ENCODE measurements at regions not wholly inside any gene's neighbourhood (a gene's known extent, or its start where the extent isn't known, plus 50 kb on each side); places are given as distances from the start of the nearest gene placed in this dataset.
"Not testable (repeated sequence)": the region's sequence is repeated elsewhere in the genome, so short reads cannot be mapped to it uniquely, and the experiment has no call there.

DNA sequence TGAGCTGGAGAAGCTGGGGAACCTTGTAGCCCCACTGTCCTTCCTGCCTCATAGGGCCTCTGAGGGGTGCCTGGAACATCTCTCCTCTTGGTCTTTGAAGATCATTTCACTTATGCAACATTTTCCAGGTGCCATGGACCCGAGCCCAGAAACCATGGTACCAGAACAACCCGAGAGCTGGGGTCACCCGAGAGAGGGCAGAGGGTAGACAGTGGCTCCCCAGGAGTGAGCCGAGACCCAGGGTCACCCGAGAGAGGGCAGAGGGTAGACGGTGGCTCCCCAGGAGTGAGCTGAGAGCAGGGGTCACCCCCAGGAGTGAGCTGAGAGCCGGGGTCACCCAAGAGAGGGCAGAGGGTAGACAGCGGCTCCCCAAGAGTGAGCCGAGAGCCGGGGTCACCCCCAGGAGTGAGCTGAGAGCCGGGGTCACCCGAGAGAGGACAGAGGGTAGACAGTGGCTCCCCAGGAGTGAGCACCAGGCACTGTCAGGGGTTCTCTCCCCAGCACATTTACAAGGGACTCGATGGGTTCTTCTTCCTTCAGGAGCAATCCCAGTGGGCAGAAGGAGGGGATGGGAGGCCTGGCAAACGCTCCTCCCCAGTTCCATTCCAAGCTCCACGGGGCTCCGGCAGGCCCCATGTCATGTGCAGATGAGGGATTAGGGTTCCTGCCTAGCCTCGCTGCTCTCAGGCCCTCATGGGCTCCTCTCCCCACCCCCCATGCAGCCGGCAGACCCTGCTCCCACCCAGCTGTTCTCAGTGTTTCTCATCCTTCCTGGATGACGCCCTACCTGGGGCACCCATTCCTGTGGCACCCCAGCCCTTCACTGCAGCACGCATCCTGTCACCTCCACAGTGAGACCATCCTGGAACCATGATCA, 163.5 kb downstream of the RTP5 start:
- DNase-seq: peak; percentile 38

DNA sequence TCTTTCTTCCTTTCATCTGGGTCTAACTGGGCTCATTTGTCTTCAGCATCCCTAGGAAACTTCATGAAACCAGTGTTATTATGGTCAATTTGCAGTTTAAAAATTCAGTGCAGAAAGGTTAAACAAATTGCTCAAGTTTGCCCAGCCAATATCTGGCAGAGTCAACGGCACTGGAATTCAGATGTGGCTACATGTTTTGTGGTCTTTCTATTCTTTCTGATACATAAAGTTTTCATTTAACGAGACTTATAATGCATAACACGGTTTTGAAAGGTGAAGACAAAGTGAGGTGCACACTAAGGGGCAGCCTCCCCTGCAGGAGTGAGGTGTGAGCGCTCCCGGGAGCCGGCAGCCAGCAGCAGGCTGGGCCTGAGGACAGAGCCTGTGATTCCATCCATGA, 164.6 kb downstream of the RTP5 start:
- DNase-seq: no peak

DNA sequence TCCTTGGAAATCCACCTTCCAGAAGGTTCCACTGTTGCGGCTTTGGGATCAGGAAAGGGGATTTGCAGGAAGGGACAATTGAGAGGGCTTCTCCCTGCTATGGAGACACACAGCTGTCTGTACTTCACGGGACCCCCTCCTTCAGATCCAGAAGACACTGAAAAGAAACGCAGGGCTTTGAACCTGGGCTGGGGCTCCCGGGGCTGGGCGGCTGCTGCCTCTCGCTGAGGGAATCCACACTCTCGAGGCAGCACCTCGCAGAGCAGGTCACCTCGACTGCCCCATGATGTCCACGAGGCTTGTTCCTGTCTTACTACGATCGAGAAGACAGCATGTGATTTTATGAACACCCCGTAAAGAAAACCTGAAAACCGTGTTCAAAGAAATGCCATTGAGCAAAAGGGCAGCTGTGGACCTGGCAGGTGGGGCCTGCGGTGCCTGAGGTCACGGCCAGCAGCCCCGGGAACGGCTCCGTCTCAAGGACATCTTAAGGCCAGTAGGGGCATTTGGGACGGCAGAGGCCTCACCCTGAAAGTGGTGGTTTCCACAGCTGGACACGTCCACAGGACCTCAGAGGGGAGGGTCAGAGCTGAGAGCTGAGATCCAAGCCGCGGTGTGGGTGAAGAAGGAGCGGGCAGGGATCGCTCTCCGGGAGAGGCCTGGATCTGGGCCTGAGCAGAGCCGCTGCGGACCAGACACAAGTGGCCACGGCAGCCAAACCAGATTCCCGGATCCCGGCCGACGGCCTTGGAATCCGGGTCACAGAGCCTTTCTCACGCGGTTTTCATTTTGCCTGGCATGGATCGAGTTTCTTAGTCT, 165.7 kb downstream of the RTP5 start:
- DNase-seq: peak; percentile 30

- no peak for DNase-seq
Observed at GRCh38 chr2:242035858-242036652, 166.5 kb downstream of the RTP5 start.

- no peak for DNase-seq
Observed at GRCh38 chr2:242036653-242036950, 167.1 kb downstream of the RTP5 start.

GRCh38 chr2:242038166-242038927, 168.8 kb downstream of the RTP5 start:
- DNase-seq: no peak

DNA sequence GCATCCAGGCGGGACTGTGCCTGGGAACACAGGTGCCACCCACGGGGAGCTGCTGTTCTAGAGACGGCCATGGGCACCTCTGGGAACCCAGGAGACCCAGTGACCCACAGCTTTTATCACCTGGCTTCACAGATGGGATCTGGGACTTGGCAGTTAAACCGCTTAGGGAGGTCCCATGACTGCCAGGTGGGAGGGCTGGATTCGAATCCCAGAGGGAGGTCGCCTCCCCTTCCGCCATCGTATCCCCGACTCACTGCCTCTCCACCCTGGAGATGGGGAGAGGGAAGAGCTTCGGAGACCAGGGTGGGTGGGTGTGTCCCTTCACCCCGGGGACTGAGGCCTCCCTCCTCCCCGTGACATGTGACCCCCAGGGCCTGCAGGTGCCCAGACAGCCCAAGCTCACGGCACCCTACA, 169.4 kb downstream of the RTP5 start:
- DNase-seq: no peak

GRCh38 chr2:242040303-242040655, 170.8 kb downstream of the RTP5 start:
- DNase-seq: no peak

DNA sequence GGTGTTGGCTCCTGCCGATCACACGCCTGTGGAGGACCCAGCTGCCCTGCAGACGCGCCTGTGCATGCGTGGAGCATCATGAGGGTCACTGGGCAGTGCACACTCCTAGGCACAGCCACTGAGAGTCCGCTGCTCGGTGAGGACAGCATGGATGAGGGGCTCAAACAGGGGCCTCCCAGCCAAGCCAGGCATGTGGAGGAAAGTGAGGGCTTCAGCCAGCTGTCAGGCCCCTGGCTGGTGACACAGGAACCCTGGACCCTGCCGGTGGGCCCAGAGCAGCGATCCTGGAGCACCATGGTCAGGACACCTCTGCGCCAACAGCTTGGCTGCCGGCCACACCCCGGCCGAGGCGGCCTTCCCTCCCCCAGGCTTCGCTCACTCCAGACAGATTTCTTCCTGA, 171.2 kb downstream of the RTP5 start:
- DNase-seq: no peak

GRCh38 chr2:242041816-242042215, 172.3 kb downstream of the RTP5 start:
- no peak for DNase-seq

DNA sequence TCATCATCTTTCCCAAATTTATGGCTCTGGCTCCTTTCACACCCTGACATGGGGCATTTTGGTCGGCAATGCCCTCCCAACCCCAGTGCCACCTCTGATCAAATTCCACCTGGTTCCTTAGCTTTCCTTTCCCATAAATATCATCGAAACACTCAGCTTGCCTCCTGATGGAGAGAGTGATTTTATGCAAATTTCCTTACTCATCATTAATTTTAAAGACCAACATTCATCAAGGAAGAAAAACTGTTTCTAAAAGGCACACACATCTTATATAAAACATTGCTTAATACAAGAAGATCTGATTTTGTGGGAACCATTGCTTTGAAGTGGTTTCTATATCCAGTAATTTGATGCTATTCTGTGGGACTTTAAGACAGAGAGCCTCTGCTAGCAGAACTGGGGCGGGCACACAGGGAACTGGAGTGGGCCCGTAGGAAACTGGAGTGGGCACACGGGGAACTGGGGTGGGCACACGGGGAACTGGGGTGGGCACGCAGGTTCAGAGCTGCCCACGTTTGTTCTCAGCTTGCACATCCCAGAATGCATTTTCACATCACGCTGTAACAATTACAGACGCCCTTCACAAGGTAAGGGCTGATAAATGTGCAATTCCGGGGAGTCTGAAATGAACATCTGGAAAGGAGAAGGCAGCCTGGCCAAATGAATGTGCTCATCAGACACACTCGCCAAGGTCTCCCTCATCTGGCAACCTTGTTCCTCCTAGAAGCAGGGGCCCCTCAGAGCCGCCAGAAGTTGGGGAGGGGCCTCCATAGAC, 174.2 kb downstream of the RTP5 start:
- peak; percentile 12 for DNase-seq

DNA sequence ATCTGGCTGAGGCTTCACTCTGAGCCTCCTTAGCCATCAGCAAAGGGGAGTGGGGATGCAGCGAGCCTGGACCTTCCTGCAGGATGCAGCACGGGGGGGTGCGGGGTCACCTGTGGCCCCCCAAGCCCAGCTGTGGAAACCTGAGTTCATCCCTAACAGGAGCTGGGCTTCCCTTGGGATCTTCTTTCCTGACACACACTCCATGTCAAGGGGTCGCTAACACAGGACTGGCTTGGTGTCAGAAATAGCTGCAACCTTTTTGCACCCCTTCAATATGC, 174.7 kb downstream of the RTP5 start:
- DNase-seq: peak; percentile 29

DNA sequence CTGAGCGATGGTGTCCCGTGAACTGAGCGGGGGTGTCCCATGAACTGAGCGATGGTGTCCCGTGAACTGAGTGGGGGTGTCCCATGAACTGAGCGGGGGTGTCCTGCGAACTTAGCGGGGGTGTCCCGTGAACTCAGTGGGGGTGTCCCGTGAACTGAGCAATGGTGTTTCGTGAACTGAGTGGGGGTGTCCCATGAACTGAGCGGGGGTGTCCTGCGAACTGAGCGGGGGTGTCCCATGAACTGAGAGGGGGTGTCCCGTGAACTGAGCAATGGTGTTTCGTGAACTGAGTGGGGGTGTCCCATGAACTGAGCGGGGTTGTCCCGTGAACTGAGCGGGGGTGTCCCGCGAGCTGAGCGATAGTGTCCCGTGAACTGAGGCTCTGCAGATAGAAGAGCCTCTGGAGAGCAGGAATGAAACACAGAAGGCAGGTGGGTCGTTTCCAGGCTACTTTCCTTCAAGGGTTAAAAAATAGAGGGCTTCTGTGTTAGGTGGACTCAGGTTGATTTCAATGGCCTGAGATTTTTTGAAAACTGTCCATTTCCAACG, 176.1 kb downstream of the RTP5 start:
- not testable (repeated sequence) for DNase-seq

DNA sequence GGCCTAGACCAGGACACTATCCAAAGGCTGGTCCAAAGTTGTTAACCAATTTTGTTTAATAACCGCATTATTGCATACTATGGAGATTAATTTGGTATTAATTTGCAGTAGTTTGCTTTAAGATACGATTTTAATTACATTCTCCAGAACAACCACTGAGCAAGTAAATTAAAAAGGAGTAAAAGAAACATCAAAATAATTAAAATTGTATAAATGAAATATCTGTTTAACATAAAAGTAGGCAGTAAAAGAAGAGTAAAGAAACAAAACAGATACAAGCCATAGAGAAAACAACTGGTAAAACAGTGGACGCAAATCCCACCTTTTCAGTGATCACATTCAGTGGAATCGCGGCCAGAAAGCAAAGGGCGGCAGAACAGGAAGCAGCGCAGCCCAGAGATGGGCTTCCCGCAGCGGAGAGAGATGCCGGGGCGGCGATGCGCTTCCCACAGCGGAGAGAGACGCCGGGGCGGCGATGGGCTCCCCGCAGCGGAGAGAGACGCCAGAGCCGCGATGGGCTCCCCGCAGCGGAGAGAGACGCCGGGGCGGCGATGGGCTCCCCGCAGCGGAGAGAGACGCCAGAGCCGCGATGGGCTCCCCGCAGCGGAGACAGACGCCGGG, 176.8 kb downstream of the RTP5 start:
- DNase-seq: no peak

DNA sequence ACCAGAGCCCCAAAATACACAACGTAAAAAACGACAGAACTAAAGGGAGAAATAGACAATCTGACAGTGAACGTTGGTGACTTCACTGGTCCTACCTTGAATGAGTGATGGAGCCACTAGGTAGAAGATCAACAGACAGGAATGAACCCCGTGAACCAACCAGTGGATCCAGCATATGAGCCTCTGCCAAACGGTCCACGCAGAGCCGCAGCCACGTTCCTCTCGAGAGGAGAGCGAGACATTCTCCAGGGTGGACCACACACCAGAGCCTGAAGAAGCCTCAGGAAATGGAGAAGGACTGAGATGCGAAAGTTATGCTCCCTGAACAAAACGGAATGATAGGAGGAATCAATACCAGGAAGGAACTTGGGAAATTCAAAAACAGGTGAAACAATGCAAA, 178.4 kb downstream of the RTP5 start:
- no peak for DNase-seq

GRCh38 chr2:242048479-242048878, 178.9 kb downstream of the RTP5 start:
- no peak for DNase-seq

- DNase-seq: not testable (repeated sequence)
Observed at GRCh38 chr2:242049492-242049891, 180.0 kb downstream of the RTP5 start.

DNA sequence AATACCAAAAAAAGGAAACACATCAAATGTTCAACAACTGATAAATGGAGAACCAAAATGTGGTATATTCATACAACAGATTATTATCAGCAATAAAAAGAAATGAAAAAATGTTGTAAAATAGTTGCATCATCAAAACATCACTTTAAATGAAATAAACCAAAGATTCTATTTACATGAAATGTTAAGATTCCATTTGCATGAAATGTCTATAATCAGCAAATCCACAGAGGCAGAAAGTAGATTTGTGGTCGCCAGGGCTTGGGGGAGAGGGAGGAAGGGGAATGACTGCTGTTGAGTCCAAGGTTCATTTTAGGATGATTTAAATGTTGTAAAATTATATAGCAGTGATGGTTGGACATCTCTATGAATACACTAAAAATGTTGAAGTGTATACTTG, 181.9 kb downstream of the RTP5 start:
- no peak for DNase-seq

GRCh38 chr2:242052421-242052820, 182.9 kb downstream of the RTP5 start:
- DNase-seq: peak; percentile 32

GRCh38 chr2:242053921-242054320, 184.4 kb downstream of the RTP5 start:
- peak; percentile 12 for DNase-seq

DNA sequence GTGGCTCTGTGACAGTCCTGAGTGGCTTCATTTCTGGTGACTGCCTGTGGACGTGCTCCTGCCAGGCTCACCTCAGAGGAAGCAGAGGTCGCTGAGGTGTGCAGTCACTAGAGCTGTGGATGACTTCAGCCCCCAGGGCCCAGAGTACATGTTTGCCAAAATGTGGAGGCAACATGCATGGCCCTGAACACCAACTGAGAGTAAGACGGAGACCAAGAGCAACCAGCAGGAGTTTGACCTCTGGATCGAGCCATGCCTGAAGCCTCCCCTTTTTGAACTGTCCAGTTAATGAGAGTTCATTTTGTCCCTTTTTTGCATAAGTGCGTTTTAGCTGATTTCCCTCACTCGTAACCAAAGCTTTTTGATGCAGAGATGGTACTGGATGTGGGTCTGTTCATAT, 184.9 kb downstream of the RTP5 start:
- DNase-seq: peak; percentile 18
